OCI-LY1 (cell line): ENCODE measurements at regions not wholly inside any gene's neighbourhood (a gene's known extent, or its start where the extent isn't known, plus 50 kb on each side); places are given as distances from the start of the nearest gene placed in this dataset.
A peak's percentile ranks its signal among the peaks of the same experiment; 100 is the strongest.

ENCODE experiments used
- H2AFZ ChIP-seq: fragments of 200-600 bp; sonication (generic), shearing (Covaris generic); 2 replicates; pipeline ENCODE4 v1.6.0; 2014; ENCODE audit warnings: antibody characterized with exemption, mild to moderate bottlenecking, low read length
- H3F3A ChIP-seq: fragments of 200-600 bp; sonication (generic), shearing (Covaris generic); 2 replicates; pipeline ENCODE4 v1.6.0; 2014; ENCODE audit warnings: mild to moderate bottlenecking, antibody characterized with exemption, low read length, moderate library complexity; ENCODE audit not compliant: insufficient read depth
- H3K27ac ChIP-seq: fragments of 200-600 bp; sonication (generic); 2 replicates; pipeline ENCODE4 v1.5.1; 2014; ENCODE audit warnings: low read length, mixed run types, mild to moderate bottlenecking, low read depth; ENCODE audit not compliant: poor library complexity, severe bottlenecking
- H3K27me3 ChIP-seq: fragments of 200-600 bp; sonication (generic); 2 replicates; pipeline ENCODE4 v1.6.0; 2014; ENCODE audit warnings: antibody characterized with exemption, mild to moderate bottlenecking, low read length, moderate library complexity; ENCODE audit not compliant: insufficient read depth
- H3K36me3 ChIP-seq: fragments of 200-600 bp; sonication (generic); 2 replicates; pipeline ENCODE4 v1.6.1; 2014; ENCODE audit warnings: mild to moderate bottlenecking, antibody characterized with exemption, low read length, moderate library complexity, mixed read lengths; ENCODE audit not compliant: insufficient read depth
- H3K4me1 ChIP-seq: fragments of 200-600 bp; sonication (generic); 2 replicates; pipeline ENCODE4 v1.5.1; 2014; ENCODE audit warnings: mild to moderate bottlenecking, low read length, moderate library complexity; ENCODE audit not compliant: insufficient read depth, severe bottlenecking
- H3K4me2 ChIP-seq: fragments of 200-600 bp; sonication (generic), shearing (Covaris generic); 2 replicates; pipeline ENCODE4 v1.6.1; 2014; ENCODE audit warnings: low read length
- H3K4me3 ChIP-seq: fragments of 200-600 bp; sonication (generic); 2 replicates; pipeline ENCODE4 v1.5.1; 2014; ENCODE audit warnings: low read length, low read depth, mild to moderate bottlenecking, mixed read lengths; ENCODE audit not compliant: poor library complexity, severe bottlenecking
- H3K79me2 ChIP-seq: fragments of 200-600 bp; shearing (Covaris generic); 2 replicates; pipeline ENCODE4 v1.6.1; 2016; ENCODE audit warnings: mixed run types, low read length, mixed read lengths; ENCODE audit not compliant: insufficient read depth
- H3K9ac ChIP-seq: fragments of 200-600 bp; sonication (generic), shearing (Covaris generic); 2 replicates; pipeline ENCODE4 v1.6.1; 2014; ENCODE audit warnings: mild to moderate bottlenecking, low read length, mixed read lengths
- H3K9me2 ChIP-seq: fragments of 200-600 bp; sonication (generic), shearing (Covaris generic); 2 replicates; pipeline ENCODE4 v1.6.1; 2014; ENCODE audit warnings: low read depth, mild to moderate bottlenecking, low read length, mixed read lengths
- H3K9me3 ChIP-seq: fragments of 200-600 bp; shearing (Covaris generic); 2 replicates; pipeline ENCODE4 v1.6.1; 2014; ENCODE audit warnings: low read length, mixed read lengths
- H4K20me1 ChIP-seq: fragments of 200-600 bp; sonication (generic), shearing (Covaris generic); 2 replicates; pipeline ENCODE4 v1.6.0; 2016; ENCODE audit warnings: mild to moderate bottlenecking, low read length; ENCODE audit not compliant: insufficient read depth
- EZH2 ChIP-seq: fragments of 200-600 bp; sonication (generic), shearing (Covaris generic); IDR thresholded peaks from 2 replicates; pipeline ENCODE4 v1.8.0; 2017; ENCODE audit warnings: borderline replicate concordance, mixed run types, mild to moderate bottlenecking, antibody characterized with exemption, low read length, moderate library complexity, mixed read lengths
- TF ChIP-seq, protein P1 (sequence below): fragments of 200-600 bp; sonication (generic), shearing (Covaris generic); IDR thresholded peaks from 2 replicates; pipeline ENCODE4 v1.5.1; 2017; ENCODE audit warnings: mild to moderate bottlenecking, antibody characterized with exemption, low read length, moderate library complexity, mixed read lengths

DNA sequence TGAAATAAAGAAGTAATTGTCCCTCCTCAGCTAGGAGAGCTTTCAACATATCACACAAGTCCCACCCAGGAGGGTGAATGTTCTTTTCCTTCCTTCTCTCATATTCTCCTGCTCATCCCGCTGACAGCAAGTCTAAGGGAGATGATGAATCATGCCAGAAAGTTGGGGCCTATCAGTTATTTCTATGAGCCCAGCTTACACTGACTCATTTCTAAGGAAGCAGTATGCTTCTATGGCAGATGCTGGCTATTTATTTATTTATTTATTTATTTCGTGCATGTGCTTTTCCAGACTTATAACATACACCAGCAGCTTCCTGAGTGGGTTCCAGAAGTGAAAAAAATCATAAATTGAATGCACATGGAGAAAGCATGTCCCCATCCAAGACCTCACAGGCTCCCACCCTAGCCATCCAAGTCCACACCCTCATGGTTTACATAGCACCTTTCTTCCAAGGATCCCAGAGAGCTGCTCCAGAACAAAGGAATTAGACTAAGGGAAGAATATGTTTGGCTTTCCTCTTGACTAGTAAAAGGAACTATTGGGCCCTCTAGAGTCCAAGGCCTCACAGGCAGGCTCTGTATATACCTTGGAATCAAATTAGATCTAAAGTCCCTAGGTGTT lies 1074.2 kb upstream of the ZEB2 start:
- H3K9ac ChIP-seq = 0 out of 2 replicates have a peak overlapping the region, but pooled peaks have one; percentile 16
- H4K20me1 ChIP-seq = no peaks in the 10 kb centered on the region
- no peak overlapping the region for H3K4me2 ChIP-seq
- H3K9me2 ChIP-seq = no peaks in the 10 kb centered on the region
- H3K79me2 ChIP-seq = no peaks in the 10 kb centered on the region
- H3K9me3 ChIP-seq = no peaks in the 10 kb centered on the region
- H3K4me3 ChIP-seq = no peak overlapping the region
- TF ChIP-seq EZH2 = no peak
- TF ChIP-seq, protein P1, sequence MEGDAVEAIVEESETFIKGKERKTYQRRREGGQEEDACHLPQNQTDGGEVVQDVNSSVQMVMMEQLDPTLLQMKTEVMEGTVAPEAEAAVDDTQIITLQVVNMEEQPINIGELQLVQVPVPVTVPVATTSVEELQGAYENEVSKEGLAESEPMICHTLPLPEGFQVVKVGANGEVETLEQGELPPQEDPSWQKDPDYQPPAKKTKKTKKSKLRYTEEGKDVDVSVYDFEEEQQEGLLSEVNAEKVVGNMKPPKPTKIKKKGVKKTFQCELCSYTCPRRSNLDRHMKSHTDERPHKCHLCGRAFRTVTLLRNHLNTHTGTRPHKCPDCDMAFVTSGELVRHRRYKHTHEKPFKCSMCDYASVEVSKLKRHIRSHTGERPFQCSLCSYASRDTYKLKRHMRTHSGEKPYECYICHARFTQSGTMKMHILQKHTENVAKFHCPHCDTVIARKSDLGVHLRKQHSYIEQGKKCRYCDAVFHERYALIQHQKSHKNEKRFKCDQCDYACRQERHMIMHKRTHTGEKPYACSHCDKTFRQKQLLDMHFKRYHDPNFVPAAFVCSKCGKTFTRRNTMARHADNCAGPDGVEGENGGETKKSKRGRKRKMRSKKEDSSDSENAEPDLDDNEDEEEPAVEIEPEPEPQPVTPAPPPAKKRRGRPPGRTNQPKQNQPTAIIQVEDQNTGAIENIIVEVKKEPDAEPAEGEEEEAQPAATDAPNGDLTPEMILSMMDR = peak; percentile 38; the same call in 1 of the 2 replicates
- H3K36me3 ChIP-seq = no peaks in the 10 kb centered on the region
- no peaks in the 10 kb centered on the region for H3K27me3 ChIP-seq
- peaks cover 61% of the 10 kb centered on the region for H3K4me1 ChIP-seq
- H3K27ac ChIP-seq = peak overlapping the region; percentile 62
- H3F3A ChIP-seq = no peaks in the 10 kb centered on the region
- no peak overlapping the region for H2AFZ ChIP-seq

DNA sequence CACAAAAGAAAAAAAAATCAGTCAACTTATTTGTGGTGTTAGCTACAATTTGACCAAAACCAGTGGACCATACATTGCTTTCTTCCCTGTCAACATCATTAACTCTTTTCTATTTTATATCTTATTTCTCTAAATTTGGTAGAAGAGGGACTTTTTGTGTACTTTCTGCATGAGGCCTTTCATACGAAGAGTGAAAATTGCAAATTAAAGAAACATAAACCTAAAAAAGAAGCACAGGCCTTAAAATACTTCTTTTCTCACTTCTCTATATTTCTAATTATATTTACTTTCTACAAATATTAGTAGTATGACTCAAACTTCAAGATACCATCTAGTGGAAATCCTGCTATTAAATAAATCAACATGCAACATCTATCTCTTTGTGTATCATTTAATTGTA lies 1073.4 kb upstream of the ZEB2 start:
- peak overlapping the region; percentile 62 for H3K27ac ChIP-seq
- peak overlapping the region; percentile 22; the same call in 1 of the 2 replicates for H3K4me2 ChIP-seq
- TF ChIP-seq EZH2 = no peak
- TF ChIP-seq, protein P1 = no peak

DNA sequence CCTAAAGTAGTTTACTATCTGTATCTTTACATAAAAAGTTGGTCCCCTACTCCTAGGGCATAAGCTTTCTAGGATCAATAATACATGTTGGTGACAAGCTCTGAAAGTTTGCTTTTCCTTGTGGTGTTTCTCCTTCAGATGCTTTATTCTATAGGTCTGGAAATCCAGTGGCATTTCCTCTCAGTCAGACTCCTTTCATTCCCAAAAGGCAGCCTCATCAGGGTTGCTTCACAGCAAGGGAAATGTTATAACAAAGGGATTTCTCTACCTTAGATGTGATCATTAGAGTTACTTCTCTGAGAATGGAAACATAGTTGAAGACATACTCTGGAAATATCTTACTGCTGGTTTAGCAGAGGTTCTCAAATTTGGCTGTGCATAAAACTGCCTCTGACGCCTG lies 1072.4 kb upstream of the ZEB2 start:
- Histone ChIP-seq H3K9me2 (no peaks in the 10 kb centered on the region), H3K4me3 (no peak overlapping the region), H3F3A (no peaks in the 10 kb centered on the region), H4K20me1 (no peaks in the 10 kb centered on the region), H3K36me3 (no peaks in the 10 kb centered on the region), H2AFZ (peak overlapping the region; percentile 77), H3K4me1 (peaks cover 61% of the 10 kb centered on the region), H3K27ac (peak overlapping the region; percentile 62), H3K79me2 (no peaks in the 10 kb centered on the region), H3K4me2 (peak overlapping the region; percentile 22), H3K27me3 (no peaks in the 10 kb centered on the region), H3K9ac (peak overlapping the region; percentile 16), H3K9me3 (no peaks in the 10 kb centered on the region)
- no peak for TF ChIP-seq EZH2
- TF ChIP-seq, protein P1 = no peak

More for the DNA sequence above, 1073.4 kb upstream of the ZEB2 start:
- Histone ChIP-seq H3K27me3 (no peaks in the 10 kb centered on the region), H3K9ac (peak overlapping the region; percentile 16), H3K4me3 (no peak overlapping the region), H3K9me3 (no peaks in the 10 kb centered on the region), H2AFZ (no peak overlapping the region), H3F3A (no peaks in the 10 kb centered on the region), H3K9me2 (no peaks in the 10 kb centered on the region), H3K4me1 (peaks cover 61% of the 10 kb centered on the region), H4K20me1 (no peaks in the 10 kb centered on the region), H3K36me3 (no peaks in the 10 kb centered on the region), H3K79me2 (no peaks in the 10 kb centered on the region)
